GM21360 (cell line): ENCODE measurements at regions not wholly inside any gene's neighbourhood (a gene's known extent, or its start where the extent isn't known, plus 50 kb on each side); places are given as distances from the start of the nearest gene placed in this dataset.

Source experiments
- ATAC-seq: cut with Tn5 transposase; IDR thresholded peaks from one replicate; pipeline ENCODE4 v1.9.1; 2021; ENCODE audit warnings: mild to moderate bottlenecking, moderate library complexity; ENCODE audit not compliant: unreplicated experiment

DNA sequence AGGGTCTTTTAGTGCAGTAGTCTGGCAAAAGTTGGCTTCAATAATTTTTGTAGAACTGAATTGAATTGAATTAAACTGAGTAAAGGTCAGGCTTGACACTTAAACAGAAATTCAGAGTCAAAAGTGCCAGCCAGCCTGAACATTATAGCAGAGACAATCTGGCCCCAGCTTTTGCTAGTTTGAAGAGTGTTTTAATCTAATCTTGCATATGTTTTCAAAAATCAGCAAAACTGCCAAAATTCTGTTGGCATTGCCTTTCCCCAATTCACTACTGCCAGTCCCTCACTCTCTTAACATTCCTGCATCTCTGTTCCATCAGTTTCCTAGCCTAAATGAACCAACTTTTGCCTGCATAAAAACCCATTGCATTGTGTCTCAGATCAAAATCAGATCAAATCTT is 403.8 kb downstream of the NUF2 start:
- no peak for ATAC-seq

- no peak for ATAC-seq
Measured at GRCh38 chr1:163730411-163730821, 408.7 kb downstream of the NUF2 start.

- ATAC-seq: no peak
Measured at GRCh38 chr1:163737261-163737660, 415.5 kb downstream of the NUF2 start.

DNA sequence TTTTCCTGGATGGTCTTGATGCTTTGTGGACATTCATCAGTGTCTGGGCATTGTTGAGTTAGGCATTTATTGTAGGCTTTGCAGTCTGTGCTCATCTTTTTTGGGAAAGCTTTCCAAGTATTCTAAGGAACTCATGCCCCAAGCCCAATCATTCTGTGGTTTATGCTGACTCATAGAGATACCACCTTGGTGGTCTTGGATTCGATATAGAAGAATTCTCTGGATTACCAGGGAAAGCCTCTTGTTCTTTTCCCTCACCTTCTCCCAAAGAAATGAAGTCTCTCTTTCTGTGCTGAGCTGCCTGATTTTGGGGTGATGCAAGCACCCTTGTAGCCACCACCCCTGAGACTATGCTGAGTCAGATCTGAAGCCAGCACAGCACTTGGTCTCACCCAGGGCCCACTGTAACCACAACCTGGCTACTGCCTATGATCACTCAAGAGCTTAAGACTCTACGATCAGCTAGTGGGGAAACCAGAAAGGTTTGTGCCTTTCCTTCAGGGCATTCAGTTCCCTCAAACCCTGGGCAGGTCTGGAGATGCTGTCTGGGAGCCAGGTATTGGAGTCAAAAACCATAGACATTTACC is 422.6 kb downstream of the NUF2 start:
- no peak for ATAC-seq

GRCh38 chr1:163745204-163745603 is 423.4 kb downstream of the NUF2 start:
- ATAC-seq: no peak

DNA sequence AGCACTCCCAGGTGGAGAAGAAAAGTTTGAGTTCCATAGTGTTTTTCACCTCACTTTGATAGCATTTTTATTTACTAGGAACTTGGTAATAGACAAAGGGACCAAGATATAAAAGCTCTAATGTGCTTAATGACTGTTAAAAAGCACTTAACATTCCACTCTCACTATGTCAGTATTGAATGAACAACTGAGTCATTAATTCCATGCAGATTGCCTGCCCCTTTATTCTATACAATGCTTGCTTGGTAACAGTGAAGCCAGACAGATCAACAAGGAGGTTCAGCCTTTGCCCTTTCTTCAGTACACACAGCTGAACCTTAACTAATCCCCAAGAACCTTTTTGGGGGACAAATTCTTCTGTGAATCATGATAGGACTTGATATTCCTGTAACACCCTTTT is 425.5 kb downstream of the NUF2 start:
- ATAC-seq: no peak

DNA sequence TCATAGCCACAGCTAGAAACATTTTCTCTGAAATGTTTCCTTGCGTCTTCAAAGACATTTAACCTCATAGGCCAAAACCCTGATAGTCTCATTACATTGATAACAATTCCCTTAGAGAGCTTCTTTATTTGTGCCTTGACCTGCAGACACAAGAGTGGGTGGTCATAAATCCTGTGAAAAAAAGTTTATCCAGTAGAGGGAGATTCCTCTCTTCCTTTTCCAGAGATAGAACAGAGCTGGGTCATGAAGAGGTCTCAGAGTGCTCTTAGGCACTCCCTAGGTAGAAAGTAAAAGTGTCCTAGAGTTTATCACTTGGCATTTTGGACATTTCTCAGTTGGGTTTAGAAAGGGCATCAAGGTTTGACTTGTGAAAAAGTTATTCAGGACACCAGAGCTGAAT is 426.1 kb downstream of the NUF2 start:
- ATAC-seq: no peak

DNA sequence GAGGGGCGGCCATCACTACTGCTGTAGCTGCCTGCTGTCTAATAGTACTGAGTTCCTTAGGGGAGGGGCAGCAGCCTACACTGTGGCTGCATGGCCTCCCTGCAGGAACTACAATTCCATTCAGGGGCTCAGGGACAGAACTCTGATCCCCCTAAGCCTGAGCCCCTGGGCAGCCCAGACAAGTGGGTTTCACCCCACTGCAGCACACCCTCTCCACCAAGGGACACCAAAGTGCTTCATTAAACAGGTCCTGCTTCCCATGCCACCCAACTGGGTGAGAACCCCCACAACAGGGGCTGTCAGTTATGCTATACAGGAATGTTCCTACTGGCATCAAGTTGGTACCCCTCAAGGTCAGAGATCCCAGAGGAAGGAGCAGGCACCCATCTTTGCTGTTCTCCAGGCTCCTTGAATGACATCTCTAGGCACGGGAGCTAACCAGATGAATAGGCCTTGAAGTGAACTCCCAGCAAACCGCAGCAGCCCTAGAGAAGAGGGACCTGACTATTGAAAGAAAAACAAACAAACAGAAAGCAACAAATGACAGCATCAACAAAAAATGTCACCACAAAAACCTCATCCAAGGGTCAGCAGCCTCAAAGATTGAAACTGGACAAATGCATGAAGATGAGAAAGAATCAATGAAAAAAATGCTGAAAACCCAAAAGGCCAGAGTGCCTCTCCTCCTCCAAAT is 437.4 kb downstream of the NUF2 start:
- ATAC-seq: no peak

DNA sequence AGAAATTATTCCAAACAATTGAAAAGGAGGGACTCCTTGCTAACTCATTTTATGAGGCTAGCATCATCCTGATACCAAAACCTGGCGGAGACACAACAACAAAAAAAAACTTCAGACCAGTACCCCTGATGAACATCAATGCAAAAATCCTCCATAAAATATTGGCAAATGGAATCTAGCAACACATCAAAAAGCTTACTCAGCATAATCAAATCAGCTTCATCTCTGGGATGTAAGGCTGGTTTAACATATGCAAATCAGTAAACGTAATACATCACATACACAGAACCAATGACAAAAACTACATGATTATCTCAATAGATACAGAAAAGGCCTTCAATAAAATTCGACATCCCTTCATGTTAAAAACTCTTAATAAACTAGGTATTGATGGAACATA is 440.1 kb downstream of the NUF2 start:
- ATAC-seq: no peak

GRCh38 chr1:163766257-163766918 is 444.6 kb downstream of the NUF2 start:
- no peak for ATAC-seq

DNA sequence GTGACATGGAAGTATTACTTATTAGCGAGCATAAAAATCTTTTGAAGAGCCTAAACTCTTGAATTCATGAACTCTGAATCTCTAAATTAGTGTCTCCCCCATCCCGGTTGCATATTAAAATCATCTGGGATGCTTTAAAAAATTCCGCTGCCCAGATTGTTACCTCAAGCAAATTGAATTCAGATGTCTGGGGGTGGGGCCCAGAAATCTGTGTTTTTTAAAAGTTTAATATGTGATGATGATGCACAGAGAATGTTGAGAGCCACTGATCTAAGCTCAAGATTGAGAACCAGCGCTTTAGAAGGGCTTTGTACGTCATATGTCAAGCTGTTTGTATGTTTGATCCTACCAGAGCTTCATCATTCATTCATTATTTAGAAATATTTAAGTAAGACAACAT is 446.8 kb downstream of the NUF2 start:
- ATAC-seq: no peak

DNA sequence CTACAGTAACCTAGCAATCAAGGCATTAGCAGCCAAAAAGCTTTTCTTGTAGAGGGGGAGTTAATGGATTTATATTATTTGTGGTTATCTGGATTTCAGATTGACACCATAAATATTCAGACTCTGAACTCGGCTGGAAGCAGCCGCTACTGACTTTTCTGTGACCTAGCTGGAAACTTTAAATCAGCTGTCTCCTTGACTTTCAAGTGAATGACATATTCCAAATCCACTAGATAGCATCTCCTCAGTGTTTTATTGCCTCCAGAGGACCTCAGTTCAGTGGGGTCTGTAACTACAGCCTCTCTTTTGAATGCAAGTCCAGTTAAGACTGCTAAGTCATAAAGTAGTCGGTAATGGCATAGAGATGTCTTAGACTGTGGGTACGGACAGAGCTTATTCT is 448.5 kb downstream of the NUF2 start:
- no peak for ATAC-seq

DNA sequence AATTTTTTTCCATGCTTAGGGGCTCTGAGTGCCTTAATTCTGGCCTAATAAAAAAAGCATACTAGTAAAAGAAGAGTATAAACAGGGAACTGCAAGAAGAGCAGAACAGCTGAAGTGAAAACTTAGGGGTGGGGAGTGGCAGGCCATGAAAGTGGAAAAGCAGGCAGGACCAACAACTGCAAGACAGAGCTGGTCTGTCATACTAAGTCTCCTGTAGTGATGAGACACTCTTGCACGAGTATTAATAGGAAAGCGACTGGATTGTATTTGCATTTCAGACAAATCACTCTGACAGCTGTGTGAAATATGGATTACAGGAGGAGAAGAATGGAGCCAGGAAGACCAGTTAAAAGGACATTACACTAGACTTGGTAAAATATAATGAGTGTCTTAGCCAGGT is 449.9 kb downstream of the NUF2 start:
- no peak for ATAC-seq

DNA sequence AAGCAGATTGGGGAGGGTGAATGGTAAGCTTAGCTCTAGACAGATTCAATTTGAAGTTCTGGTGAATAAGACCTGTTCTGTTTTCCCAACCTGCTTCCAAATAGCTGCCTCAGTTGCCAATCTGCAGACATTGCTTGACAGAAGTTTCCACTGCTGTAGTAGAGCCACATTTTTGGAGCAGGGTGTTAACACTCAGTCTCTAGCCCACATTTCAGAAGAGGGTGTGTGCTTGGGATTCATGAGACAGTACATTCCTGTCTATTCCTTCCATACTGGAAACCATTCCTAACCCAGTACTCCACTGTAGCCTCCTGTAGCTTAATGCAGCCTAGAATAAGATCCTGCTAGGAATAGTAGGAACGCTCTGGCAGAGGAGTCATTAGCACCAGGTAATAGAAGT is 450.5 kb downstream of the NUF2 start:
- ATAC-seq: no peak

GRCh38 chr1:163773396-163773795 is 451.6 kb downstream of the NUF2 start:
- no peak for ATAC-seq

GRCh38 chr1:163774401-163774945 is 452.7 kb downstream of the NUF2 start:
- ATAC-seq: no peak

DNA sequence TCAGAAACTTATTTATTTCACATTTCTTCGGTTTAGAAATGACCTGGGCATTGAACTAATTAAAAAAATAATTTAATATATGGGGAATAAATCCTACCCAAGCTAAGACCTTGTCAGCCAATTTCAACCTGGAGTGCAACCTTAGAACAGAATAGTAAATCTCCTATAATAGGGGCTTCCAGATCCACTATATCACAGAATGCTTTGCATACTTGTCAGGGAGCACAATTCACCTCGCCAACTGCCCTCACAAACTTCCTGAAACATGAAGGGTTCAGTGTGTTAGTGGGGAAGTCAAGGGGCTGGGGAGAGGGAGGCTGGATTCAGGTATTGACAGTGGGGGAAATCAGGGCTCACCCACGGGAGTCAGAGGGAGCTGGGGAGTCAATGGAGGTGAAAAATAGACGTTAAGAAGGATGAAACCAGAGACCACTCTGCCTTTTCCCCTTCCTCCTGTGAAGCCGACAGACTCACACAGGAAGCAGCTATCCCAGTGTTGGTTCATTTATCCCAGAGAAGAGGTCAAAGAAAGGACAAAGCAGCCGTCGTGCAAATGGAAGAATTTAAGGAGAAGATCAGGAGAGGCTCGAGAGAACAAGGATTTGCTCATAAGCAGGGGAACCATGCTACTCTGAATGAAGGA is 453.3 kb downstream of the NUF2 start:
- no peak for ATAC-seq

DNA sequence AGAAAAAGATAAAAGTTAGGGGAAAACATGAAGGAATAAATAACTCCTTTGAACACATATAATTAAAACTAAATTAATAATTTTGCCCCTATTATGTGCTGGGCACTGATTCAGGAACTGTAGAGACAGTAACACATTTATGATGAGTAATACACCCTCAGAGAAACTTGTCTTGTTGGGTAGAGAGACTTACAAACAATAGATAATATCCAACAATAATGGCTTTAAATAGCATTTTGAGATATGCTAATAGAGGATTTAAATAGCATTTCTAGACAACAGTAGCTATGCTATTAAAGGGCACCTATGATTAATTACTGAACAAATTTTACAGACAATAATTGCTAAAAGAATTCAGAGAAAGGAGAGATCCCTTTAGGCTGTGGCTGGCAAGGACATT is 455.5 kb downstream of the NUF2 start:
- ATAC-seq: no peak

DNA sequence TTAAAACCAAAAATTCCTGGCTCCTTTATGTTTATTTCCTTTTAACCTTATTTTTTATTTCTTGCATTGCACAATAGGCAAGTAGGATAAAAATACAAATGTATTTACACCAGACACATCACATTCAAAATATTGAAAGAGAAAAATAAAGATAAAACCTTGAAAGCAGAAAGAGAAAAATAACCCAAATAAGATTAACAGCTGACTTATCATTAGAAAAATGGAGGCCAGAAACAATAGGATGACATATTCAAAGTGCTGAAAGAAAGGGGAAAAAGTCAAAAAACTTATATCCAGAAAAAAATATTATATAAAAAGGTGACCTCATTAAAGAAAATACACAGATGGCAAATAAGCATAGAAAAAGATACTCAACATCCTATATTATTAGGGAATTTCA is 459.4 kb downstream of the NUF2 start:
- no peak for ATAC-seq

- ATAC-seq: no peak
Measured at GRCh38 chr1:163785868-163786405, 464.2 kb downstream of the NUF2 start.

GRCh38 chr1:163789911-163790310 is 468.2 kb downstream of the NUF2 start:
- ATAC-seq: no peak
